HG03354 (cell line): ENCODE measurements at regions not wholly inside any gene's neighbourhood (a gene's known extent, or its start where the extent isn't known, plus 50 kb on each side); places are given as distances from the start of the nearest gene placed in this dataset.
"Not testable (repeated sequence)": the region's sequence is repeated elsewhere in the genome, so short reads cannot be mapped to it uniquely, and the experiment has no call there.

Experiments used
- ATAC-seq: cut with Tn5 transposase; IDR thresholded peaks from one replicate; pipeline ENCODE4 v1.9.1; 2021; ENCODE audit warnings: mild to moderate bottlenecking; ENCODE audit not compliant: unreplicated experiment, poor library complexity, severe bottlenecking

DNA sequence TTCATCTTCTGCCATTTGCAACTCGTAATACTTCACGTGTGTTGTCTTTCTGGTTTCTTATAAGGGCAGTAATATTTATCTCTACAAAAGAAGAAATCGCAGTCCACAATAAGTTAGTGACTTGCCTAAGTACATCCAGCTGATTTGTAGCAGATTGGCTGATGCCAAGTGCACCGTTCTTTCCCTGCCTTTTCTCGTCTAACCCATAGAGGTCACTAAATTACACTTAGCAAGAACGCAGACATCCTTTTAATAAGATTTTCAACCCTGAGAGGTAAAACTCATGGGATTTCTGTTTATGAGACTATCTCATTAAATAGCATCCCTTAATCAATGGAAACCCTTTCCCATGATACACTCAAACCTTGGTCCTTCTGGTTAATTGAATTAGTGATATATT, 408.6 kb upstream of the ACTRT1 start:
- ATAC-seq, result no peak

DNA sequence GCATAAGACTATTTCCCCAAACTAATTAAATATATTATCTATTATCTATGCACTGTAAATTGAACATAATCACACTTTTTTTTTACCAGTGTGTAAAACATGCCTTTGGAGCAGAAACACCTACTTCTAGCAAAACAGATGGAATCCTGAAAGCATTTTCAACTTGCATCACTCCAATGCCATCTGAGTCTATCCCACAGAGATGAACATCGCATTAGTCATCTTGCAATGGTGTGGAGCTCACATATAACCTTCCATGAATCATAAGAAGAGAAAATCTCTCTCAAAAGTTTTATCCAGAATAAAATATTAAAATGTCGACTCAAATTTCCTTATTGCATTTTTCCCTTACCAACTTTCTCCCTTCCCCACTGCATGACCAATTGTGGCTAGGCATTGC, 406.7 kb upstream of the ACTRT1 start:
- ATAC-seq, result no peak

- ATAC-seq, result no peak
Observed at GRCh38 chrX:128457674-128458073, 405.5 kb upstream of the ACTRT1 start.

- ATAC-seq, result no peak
Observed at GRCh38 chrX:128439159-128439558, 387.0 kb upstream of the ACTRT1 start.

GRCh38 chrX:128438082-128438481, 385.9 kb upstream of the ACTRT1 start:
- no peak for ATAC-seq

GRCh38 chrX:128436397-128437103, 384.3 kb upstream of the ACTRT1 start:
- no peak for ATAC-seq

- no peak for ATAC-seq
Observed at GRCh38 chrX:128425546-128425945, 373.3 kb upstream of the ACTRT1 start.

GRCh38 chrX:128408842-128409241, 356.6 kb upstream of the ACTRT1 start:
- no peak for ATAC-seq

DNA sequence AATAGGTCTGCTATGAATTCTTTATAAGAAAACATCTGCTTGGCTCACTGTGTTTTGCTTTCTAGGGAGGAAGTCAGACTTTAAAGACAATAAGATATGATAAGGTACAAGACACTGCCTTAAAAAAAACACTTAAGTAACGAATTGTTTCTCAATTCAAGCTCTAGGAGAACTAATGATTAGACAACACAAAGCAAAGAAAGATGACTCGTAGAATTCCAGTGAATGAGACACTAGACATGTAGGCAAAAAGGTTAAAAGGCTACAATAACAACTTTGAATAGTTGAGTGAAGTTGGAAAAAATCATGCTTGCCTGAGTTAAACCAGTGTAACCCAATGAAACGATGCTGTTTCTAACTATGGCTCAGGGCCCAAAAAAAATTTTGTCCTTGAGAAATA, 344.4 kb upstream of the ACTRT1 start:
- ATAC-seq, result no peak

- not testable (repeated sequence) for ATAC-seq
Observed at GRCh38 chrX:128383846-128384245, 331.6 kb upstream of the ACTRT1 start.

GRCh38 chrX:128365492-128365891, 313.3 kb upstream of the ACTRT1 start:
- ATAC-seq, result no peak

- no peak for ATAC-seq
Observed at GRCh38 chrX:128335671-128336070, 283.5 kb upstream of the ACTRT1 start.

DNA sequence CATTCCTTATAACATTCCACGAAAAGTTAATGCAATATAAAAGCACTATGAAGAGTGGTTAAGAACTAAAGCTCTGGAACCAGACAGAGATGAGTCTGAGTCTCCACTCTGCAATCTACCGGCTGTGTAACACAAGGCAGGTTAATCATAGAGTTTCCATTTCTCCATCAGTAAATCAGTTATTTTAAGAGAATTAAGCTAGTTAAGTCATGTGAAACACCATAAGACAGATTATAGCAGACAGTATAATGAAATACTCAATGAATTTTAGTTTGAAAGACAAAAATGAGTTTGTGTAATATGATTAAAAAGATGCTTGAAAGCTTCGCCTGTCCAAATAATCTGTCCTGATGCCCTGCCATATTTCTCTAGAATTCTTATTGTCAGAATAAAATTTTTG, 282.6 kb upstream of the ACTRT1 start:
- no peak for ATAC-seq

DNA sequence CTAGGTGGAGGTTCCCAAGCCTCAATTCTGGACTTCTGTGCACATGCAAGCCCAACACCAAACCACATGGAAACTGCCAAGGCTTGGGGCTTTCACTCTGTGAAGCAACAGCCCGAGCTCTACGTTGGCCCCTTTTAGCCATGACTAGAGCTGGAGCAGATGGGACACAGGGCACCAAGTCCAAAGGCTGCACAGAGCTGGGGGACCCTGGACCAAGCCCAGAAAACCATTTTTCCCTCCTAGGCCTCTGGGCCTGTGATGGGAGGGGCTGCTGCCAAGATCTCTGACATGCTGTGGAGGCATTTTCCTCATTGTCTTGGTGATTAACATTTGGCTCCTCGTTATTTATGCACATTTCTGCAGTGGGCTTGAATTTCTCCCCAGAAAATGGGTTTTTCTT, 258.7 kb upstream of the ACTRT1 start:
- ATAC-seq, result no peak

- no peak for ATAC-seq
Observed at GRCh38 chrX:128309311-128309710, 257.1 kb upstream of the ACTRT1 start.

GRCh38 chrX:128294198-128294597, 242.0 kb upstream of the ACTRT1 start:
- no peak for ATAC-seq

DNA sequence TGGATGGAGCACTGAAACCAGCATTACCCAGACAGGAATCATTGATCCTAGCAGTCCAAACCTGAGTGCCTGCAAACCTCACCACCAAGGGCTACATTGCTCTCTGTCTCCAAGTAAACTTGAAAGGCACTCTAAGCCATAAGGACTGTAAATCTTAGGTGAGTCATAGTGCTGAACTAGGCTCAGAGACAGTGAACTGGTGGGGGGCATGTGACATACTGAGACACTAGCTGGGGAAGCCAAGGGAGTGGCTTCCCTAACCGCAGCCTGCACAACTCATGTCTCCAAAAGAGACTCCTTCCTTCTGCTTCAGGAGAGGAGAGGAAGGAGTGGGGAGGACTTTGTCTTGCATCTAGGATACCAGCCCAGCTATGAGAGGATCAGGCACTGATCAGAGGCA, 235.5 kb upstream of the ACTRT1 start:
- no peak for ATAC-seq

GRCh38 chrX:128250621-128251020, 198.4 kb upstream of the ACTRT1 start:
- no peak for ATAC-seq

DNA sequence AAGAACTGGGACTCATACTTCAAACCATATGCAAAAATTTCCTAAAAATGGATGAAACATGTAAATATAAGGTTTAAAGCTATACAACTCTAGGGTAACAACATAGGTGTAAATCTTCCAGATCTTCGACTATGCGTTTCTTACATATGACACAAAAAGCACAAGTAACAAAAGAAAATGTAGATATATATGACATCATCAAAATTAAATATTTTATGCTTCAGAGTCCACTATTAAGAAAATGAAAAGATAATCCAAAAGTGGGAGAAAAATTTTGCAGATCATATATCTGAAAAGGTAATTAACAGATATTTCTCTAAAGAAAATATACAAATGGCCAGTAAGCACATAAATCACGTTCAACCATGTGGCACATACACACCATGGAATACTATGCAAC, 164.2 kb upstream of the ACTRT1 start:
- no peak for ATAC-seq

GRCh38 chrX:128165884-128166408, 113.7 kb upstream of the ACTRT1 start:
- ATAC-seq, result no peak

DNA sequence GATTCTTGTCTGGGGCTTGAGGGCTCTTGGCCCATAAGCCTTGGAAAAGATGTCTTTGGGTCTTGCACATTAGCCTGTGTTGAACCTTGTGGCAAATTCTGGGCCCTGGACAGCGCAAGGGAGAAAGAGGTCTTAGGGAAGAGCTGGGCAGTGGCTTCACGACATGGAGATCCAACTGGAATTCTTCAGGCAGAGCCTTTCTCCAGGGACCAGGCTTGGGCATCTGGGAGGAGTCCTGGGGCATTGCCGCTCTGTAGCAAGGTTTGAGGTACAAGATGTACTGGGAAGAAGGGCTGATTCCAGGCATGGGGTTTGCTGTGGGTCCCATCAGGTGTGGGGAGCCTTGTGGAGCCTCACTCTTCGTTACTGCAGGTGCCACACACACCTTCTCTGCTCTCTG, 104.0 kb upstream of the ACTRT1 start:
- no peak for ATAC-seq

GRCh38 chrX:128142745-128143144, 90.5 kb upstream of the ACTRT1 start:
- no peak for ATAC-seq
